ENCODE measurements at regions not wholly inside any gene's neighbourhood (a gene's known extent, or its start where the extent isn't known, plus 50 kb on each side); places are given as distances from the start of the nearest gene placed in this dataset.
"Not testable (repeated sequence)": the region's sequence is repeated elsewhere in the genome, so short reads cannot be mapped to it uniquely, and the experiment has no call there.

- DNase-seq (ENCODE audit: low spot score), result no peak
These were observed 831.0 kb upstream of the ACVR2A start for GRCh38 chr2:147013696-147014392.

- DNase-seq (ENCODE audit: low spot score), result no peak
These were observed 836.3 kb upstream of the ACVR2A start for GRCh38 chr2:147008481-147008880.

GRCh38 chr2:147006736-147007141 lies 838.1 kb upstream of the ACVR2A start:
- DNase-seq (ENCODE audit: low spot score), result no peak

- peak; percentile 6 for DNase-seq (ENCODE audit: low spot score)
These were observed 841.7 kb upstream of the ACVR2A start for GRCh38 chr2:147003081-147003480.

GRCh38 chr2:147002256-147002655 lies 842.6 kb upstream of the ACVR2A start:
- DNase-seq (ENCODE audit: low spot score), result no peak

GRCh38 chr2:147001061-147001460 lies 843.8 kb upstream of the ACVR2A start:
- DNase-seq (ENCODE audit: low spot score), result no peak

- DNase-seq (ENCODE audit: low spot score), result not testable (repeated sequence)
These were observed 844.7 kb upstream of the ACVR2A start for GRCh38 chr2:147000151-147000550.

- DNase-seq (ENCODE audit: low spot score), result no peak
These were observed 846.9 kb upstream of the ACVR2A start for GRCh38 chr2:146997945-146998344.

GRCh38 chr2:146997488-146997887 lies 847.3 kb upstream of the ACVR2A start:
- DNase-seq (ENCODE audit: low spot score), result no peak

GRCh38 chr2:146994246-146994645 lies 850.6 kb upstream of the ACVR2A start:
- DNase-seq (ENCODE audit: low spot score), result no peak

GRCh38 chr2:146992466-146992865 lies 852.4 kb upstream of the ACVR2A start:
- no peak for DNase-seq (ENCODE audit: low spot score)

GRCh38 chr2:146992057-146992456 lies 852.8 kb upstream of the ACVR2A start:
- no peak for DNase-seq (ENCODE audit: low spot score)

- DNase-seq (ENCODE audit: low spot score), result no peak
These were observed 854.3 kb upstream of the ACVR2A start for GRCh38 chr2:146990311-146991054.

- DNase-seq (ENCODE audit: low spot score), result no peak
These were observed 855.1 kb upstream of the ACVR2A start for GRCh38 chr2:146989741-146990140.

- no peak for DNase-seq (ENCODE audit: low spot score)
These were observed 856.8 kb upstream of the ACVR2A start for GRCh38 chr2:146987996-146988395.

- DNase-seq (ENCODE audit: low spot score), result no peak
These were observed 858.7 kb upstream of the ACVR2A start for GRCh38 chr2:146986161-146986560.

- DNase-seq (ENCODE audit: low spot score), result no peak
These were observed 859.1 kb upstream of the ACVR2A start for GRCh38 chr2:146985753-146986152.

- DNase-seq (ENCODE audit: low spot score), result no peak
These were observed 860.8 kb upstream of the ACVR2A start for GRCh38 chr2:146984014-146984413.

- no peak for DNase-seq (ENCODE audit: low spot score)
These were observed 862.4 kb upstream of the ACVR2A start for GRCh38 chr2:146982393-146982846.

GRCh38 chr2:146981921-146982320 lies 862.9 kb upstream of the ACVR2A start:
- no peak for DNase-seq (ENCODE audit: low spot score)

- DNase-seq (ENCODE audit: low spot score), result no peak
These were observed 865.1 kb upstream of the ACVR2A start for GRCh38 chr2:146979746-146980145.

- no peak for DNase-seq (ENCODE audit: low spot score)
These were observed 866.0 kb upstream of the ACVR2A start for GRCh38 chr2:146978577-146979555.
